ENCODE measurements at regions not wholly inside any gene's neighbourhood (a gene's known extent, or its start where the extent isn't known, plus 50 kb on each side); places are given as distances from the start of the nearest gene placed in this dataset.

GRCh38 chr13:78258304-78258703 lies 339.7 kb upstream of the EDNRB start:
- TF ChIP-seq POLR2AphosphoS5 (IDR thresholded peaks at IDR 0.05; ENCODE audit: borderline replicate concordance, low read depth, low read length) (no peak), EZH2 (IDR thresholded peaks at IDR 0.05) (no peak)
